ENCODE measurements at regions not wholly inside any gene's neighbourhood (a gene's known extent, or its start where the extent isn't known, plus 50 kb on each side); places are given as distances from the start of the nearest gene placed in this dataset.
"Not testable (repeated sequence)": the region's sequence is repeated elsewhere in the genome, so short reads cannot be mapped to it uniquely, and the experiment has no call there.

GRCh38 chr2:195148004-195148403, 509.0 kb upstream of the SLC39A10 start:
- Mint-ChIP-seq H3K27me3 (ENCODE audit: low read depth, poor library complexity) (peaks cover 2% of the 10 kb centered on the region), H3K4me1 (peaks cover 27% of the 10 kb centered on the region), H3K36me3 (ENCODE audit: low read depth) (peaks cover 21% of the 10 kb centered on the region), H3K9me3 (peaks cover 30% of the 10 kb centered on the region), H3K4me3 (no peak overlapping the region), H3K27ac (no peak overlapping the region)
- no peak for TF ChIP-seq CTCF (IDR thresholded peaks at IDR 0.05)
- no peak for DNase-seq

DNA sequence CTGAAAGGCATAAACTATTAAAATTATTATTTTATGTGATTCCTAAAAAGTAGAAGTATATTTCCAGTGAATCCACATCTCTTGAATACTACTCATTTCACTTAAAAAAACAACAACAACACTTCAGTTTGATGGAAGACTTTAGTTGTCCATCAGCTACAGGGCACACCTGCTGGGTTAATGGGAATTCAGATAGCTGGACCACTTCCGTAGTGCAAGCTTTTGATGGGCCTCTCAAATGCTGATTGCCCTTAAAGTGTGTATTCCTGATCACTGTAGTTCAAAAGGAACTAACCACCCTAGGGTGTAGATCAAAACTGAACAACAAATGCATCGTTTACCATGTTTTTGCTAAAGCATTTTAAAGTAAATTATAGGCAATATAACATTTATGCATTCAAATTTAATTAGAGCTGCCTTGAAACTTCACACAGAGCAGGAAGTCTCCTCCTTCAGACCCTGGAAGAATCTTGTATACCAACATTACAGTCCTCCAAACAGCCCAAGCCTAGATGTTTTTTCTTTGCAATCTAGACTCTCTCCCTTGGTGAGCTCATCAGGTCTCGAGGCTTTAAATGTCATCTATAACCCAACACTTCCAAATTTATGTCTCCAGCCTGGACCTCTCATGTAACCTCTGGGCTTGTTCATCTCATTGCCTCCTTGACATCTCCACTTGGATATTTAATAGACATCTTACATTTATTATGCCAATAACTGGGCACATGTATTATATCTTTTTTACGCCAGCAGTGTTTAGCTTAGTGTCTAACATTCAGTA, 510.1 kb upstream of the SLC39A10 start:
- Mint-ChIP-seq H3K4me3 (no peak overlapping the region), H3K9me3 (peaks cover 41% of the 10 kb centered on the region), H3K4me1 (peaks cover 27% of the 10 kb centered on the region), H3K27ac (peak overlapping the region; percentile 26), H3K27me3 (ENCODE audit: low read depth, poor library complexity) (peaks cover 2% of the 10 kb centered on the region), H3K36me3 (ENCODE audit: low read depth) (peaks cover 21% of the 10 kb centered on the region)
- TF ChIP-seq CTCF (IDR thresholded peaks at IDR 0.05): no peak
- no peak for DNase-seq

GRCh38 chr2:195138435-195138834, 518.6 kb upstream of the SLC39A10 start:
- H3K36me3 Mint-ChIP-seq (ENCODE audit: low read depth): peaks cover 5% of the 10 kb centered on the region
- no peak overlapping the region for H3K27ac Mint-ChIP-seq

GRCh38 chr2:195125889-195126288, 531.1 kb upstream of the SLC39A10 start:
- not testable (repeated sequence) for H3K27ac Mint-ChIP-seq; H3K4me1 Mint-ChIP-seq; DNase-seq; H3K27me3 Mint-ChIP-seq (ENCODE audit: low read depth, poor library complexity); H3K9me3 Mint-ChIP-seq; H3K4me3 Mint-ChIP-seq; H3K36me3 Mint-ChIP-seq (ENCODE audit: low read depth)

More at GRCh38 chr2:195138435-195138834, 518.6 kb upstream of the SLC39A10 start:
- no peak overlapping the region for H3K4me3 Mint-ChIP-seq
- no peak for TF ChIP-seq CTCF (IDR thresholded peaks at IDR 0.05)
- H3K27me3 Mint-ChIP-seq (ENCODE audit: low read depth, poor library complexity): no peaks in the 10 kb centered on the region
- no peak for DNase-seq
- H3K4me1 Mint-ChIP-seq: peaks cover under 1% of the 10 kb centered on the region
- H3K9me3 Mint-ChIP-seq: peaks cover 25% of the 10 kb centered on the region

DNA sequence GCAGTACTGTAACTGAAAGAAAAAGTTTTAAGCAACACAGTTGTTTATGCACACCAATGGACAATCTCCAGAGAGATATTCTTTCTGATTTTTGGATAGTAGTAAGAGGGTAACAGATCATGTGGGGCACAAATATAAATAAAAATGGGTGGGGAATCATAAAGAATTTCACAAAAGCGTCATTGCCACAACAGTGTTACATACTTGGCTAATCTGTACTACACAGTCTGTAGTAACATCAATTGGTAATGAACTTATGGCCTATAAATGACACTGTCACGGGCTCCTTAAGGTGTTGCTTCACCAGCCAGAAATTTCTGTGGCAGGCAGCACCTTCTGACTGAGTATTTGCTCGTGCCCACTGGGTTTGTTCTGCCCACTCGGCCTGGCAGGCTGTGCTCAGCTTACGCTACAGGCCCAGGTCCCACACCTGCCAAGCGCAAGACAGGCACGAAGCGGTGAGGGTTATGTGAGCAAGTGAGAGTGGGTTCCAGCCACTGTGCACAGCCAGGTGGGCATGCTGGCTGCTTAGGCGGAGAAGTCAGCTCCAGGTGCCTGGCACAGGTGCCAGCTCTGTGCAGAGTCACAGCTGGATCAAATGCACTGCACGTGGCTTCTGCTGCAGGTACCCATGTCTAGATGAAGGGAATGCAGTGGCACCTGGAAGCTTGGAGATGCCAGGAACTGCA, 532.5 kb upstream of the SLC39A10 start:
- Mint-ChIP-seq H3K4me1 (no peaks in the 10 kb centered on the region), H3K27ac (no peak overlapping the region), H3K4me3 (no peak overlapping the region), H3K9me3 (no peaks in the 10 kb centered on the region), H3K36me3 (ENCODE audit: low read depth) (no peaks in the 10 kb centered on the region), H3K27me3 (ENCODE audit: low read depth, poor library complexity) (no peaks in the 10 kb centered on the region)
- no peak for DNase-seq
- TF ChIP-seq CTCF (IDR thresholded peaks at IDR 0.05): no peak

GRCh38 chr2:195122653-195123052, 534.4 kb upstream of the SLC39A10 start:
- Mint-ChIP-seq H3K36me3 (ENCODE audit: low read depth) (no peaks in the 10 kb centered on the region), H3K4me3 (no peak overlapping the region), H3K27ac (no peak overlapping the region), H3K9me3 (no peaks in the 10 kb centered on the region), H3K4me1 (no peaks in the 10 kb centered on the region), H3K27me3 (ENCODE audit: low read depth, poor library complexity) (no peaks in the 10 kb centered on the region)
- DNase-seq: no peak
- TF ChIP-seq CTCF (IDR thresholded peaks at IDR 0.05): no peak
